GM23338 (cell line): ENCODE measurements at regions not wholly inside any gene's neighbourhood (a gene's known extent, or its start where the extent isn't known, plus 50 kb on each side); places are given as distances from the start of the nearest gene placed in this dataset.

Experiments used
- ATAC-seq: fragments of 200-7000 bp; cut with Tn5 transposase; 3 replicates; pipeline ENCODE4 v1.9.1; 2020
- DNase-seq: peaks from one replicate; pipeline ENCODE4 v3.0.0-alpha.2; 2015; ENCODE audit warnings: low spot score
- H2AFZ ChIP-seq: fragments of 200-600 bp; sonication (generic); 2 replicates; pipeline ENCODE4 v1.8.0; 2016; ENCODE audit warnings: antibody characterized with exemption, mild to moderate bottlenecking, moderate library complexity
- H3F3A ChIP-seq: fragments of 200-600 bp; sonication (generic); replicated peaks from 2 replicates; pipeline ENCODE4 v1.8.0; 2017; ENCODE audit warnings: antibody characterized with exemption, mixed run types, low read depth
- H3K27ac ChIP-seq: fragments of 200-600 bp; sonication (generic); 2 replicates; pipeline ENCODE4 v1.6.1; 2016; ENCODE audit warnings: low read depth
- H3K27me3 ChIP-seq: fragments of 200-600 bp; sonication (generic); 2 replicates; pipeline ENCODE4 v1.8.0; 2016; ENCODE audit warnings: mild to moderate bottlenecking, mixed run types, moderate library complexity; ENCODE audit not compliant: insufficient read depth
- H3K36me3 ChIP-seq: fragments of 200-600 bp; sonication (generic); 2 replicates; pipeline ENCODE4 v1.8.0; 2016; ENCODE audit warnings: mild to moderate bottlenecking; ENCODE audit not compliant: insufficient read depth
- H3K4me1 ChIP-seq: fragments of 200-600 bp; sonication (generic); 2 replicates; pipeline ENCODE4 v1.8.0; 2016; ENCODE audit warnings: mild to moderate bottlenecking, moderate library complexity; ENCODE audit not compliant: insufficient read depth
- H3K4me2 ChIP-seq: fragments of 200-600 bp; sonication (generic); 2 replicates; pipeline ENCODE4 v1.7.1; 2017; ENCODE audit warnings: mixed run types
- H3K4me3 ChIP-seq: fragments of 200-600 bp; sonication (generic); 2 replicates; pipeline ENCODE4 v1.6.1; 2016; ENCODE audit warnings: mixed run types
- H3K79me2 ChIP-seq: fragments of 200-600 bp; sonication (generic); replicated peaks from 2 replicates; pipeline ENCODE4 v1.8.0; 2017; ENCODE audit warnings: mild to moderate bottlenecking; ENCODE audit not compliant: insufficient read depth
- H3K9me2 ChIP-seq: fragments of 200-600 bp; sonication (generic); 2 replicates; pipeline ENCODE4 v1.8.0; 2017; ENCODE audit not compliant: insufficient read depth
- H4K20me1 ChIP-seq: fragments of 200-600 bp; sonication (generic); replicated peaks from 2 replicates; pipeline ENCODE4 v1.8.0; 2017; ENCODE audit warnings: mild to moderate bottlenecking; ENCODE audit not compliant: insufficient read depth
- H3K27ac Mint-ChIP-seq: 2 replicates; pipeline ENCODE4 v1.8.0; 2020; ENCODE audit warnings: inconsistent platforms, mild to moderate bottlenecking, moderate library complexity, mixed read lengths
- H3K27me3 Mint-ChIP-seq: 3 replicates; pipeline ENCODE4 v1.8.0; 2022; ENCODE audit warnings: low read depth, mild to moderate bottlenecking, moderate library complexity, mixed read lengths, inconsistent platforms; ENCODE audit not compliant: insufficient read depth, poor library complexity
- H3K36me3 Mint-ChIP-seq: 3 replicates; pipeline ENCODE4 v1.8.0; 2021; ENCODE audit warnings: low read depth, mild to moderate bottlenecking, inconsistent platforms, moderate library complexity, mixed read lengths
- H3K4me1 Mint-ChIP-seq: 3 replicates; pipeline ENCODE4 v1.8.0; 2020; ENCODE audit warnings: mild to moderate bottlenecking, inconsistent platforms, mixed read lengths
- H3K4me3 Mint-ChIP-seq: 3 replicates; pipeline ENCODE4 v1.8.0; 2021; ENCODE audit warnings: moderate library complexity, mild to moderate bottlenecking, inconsistent platforms, mixed read lengths
- H3K9me3 Mint-ChIP-seq: 3 replicates; pipeline ENCODE4 v1.8.0; 2020; ENCODE audit warnings: moderate library complexity, mild to moderate bottlenecking, inconsistent platforms, mixed read lengths
- CREB1 ChIP-seq: fragments of 250-450 bp; sonication (Bioruptor Pico); IDR thresholded peaks from 2 replicates; pipeline ENCODE4 v1.5.0; 2020; ENCODE audit warnings: low read depth, mild to moderate bottlenecking, moderate library complexity
- CTCF ChIP-seq, 2 experiments: fragments of 200-600 bp in 1 of 2; sonication (generic) in 1 of 2; conservative IDR thresholded peaks; 2 replicates each; pipeline versions ENCODE4 v1.5.1 to v1.6.1; 2016 to 2017; ENCODE audit warnings: antibody characterized with exemption in 2 of 2, low read depth in 2 of 2, mild to moderate bottlenecking in 2 of 2, moderate library complexity in 1 of 2
- ETS1 ChIP-seq: IDR thresholded peaks from 2 replicates; pipeline ENCODE4 v1.6.1; 2016; ENCODE audit warnings: antibody characterized with exemption
- EZH2 ChIP-seq: fragments of 200-600 bp; sonication (generic); IDR thresholded peaks from one replicate; pipeline ENCODE4 v1.8.0; 2017; ENCODE audit warnings: antibody characterized with exemption, mild to moderate bottlenecking, low read depth; ENCODE audit not compliant: unreplicated experiment
- EZH2phosphoT487 ChIP-seq: fragments of 200-600 bp; sonication (generic); IDR thresholded peaks from one replicate; pipeline ENCODE4 v1.8.1; 2018; ENCODE audit warnings: antibody characterized with exemption; ENCODE audit not compliant: unreplicated experiment
- JUNB ChIP-seq: IDR thresholded peaks from one replicate; pipeline ENCODE4 v1.6.1; 2016; ENCODE audit warnings: antibody characterized with exemption; ENCODE audit not compliant: unreplicated experiment
- NANOG ChIP-seq: IDR thresholded peaks from 2 replicates; pipeline ENCODE4 v1.6.1; 2016; ENCODE audit warnings: antibody characterized with exemption, borderline replicate concordance
- POLR2AphosphoS5 ChIP-seq: IDR thresholded peaks from 2 replicates; pipeline ENCODE4 v1.6.1; 2016; ENCODE audit warnings: antibody characterized with exemption, low read depth
- REST ChIP-seq: IDR thresholded peaks from one replicate; pipeline ENCODE4 v1.6.1; 2018; ENCODE audit warnings: antibody characterized with exemption; ENCODE audit not compliant: unreplicated experiment
- STAT1 ChIP-seq: IDR thresholded peaks from one replicate; pipeline ENCODE4 v1.6.1; 2016; ENCODE audit warnings: antibody characterized with exemption; ENCODE audit not compliant: unreplicated experiment
- ZNF114 ChIP-seq: fragments of 250-450 bp; sonication (Bioruptor Pico); IDR thresholded peaks from 2 replicates; pipeline ENCODE4 v1.5.0; 2020; ENCODE audit warnings: mild to moderate bottlenecking, moderate library complexity
- ZNF331 ChIP-seq: fragments of 250-450 bp; sonication (Bioruptor Pico); IDR thresholded peaks from 2 replicates; pipeline ENCODE4 v1.5.0; 2020; ENCODE audit warnings: low read depth, mild to moderate bottlenecking, moderate library complexity

GRCh38 chr2:139585101-139585500 is 804.9 kb upstream of the NXPH2 start:
- Histone ChIP-seq H2AFZ (no peak overlapping the region), H4K20me1 (no peaks in the 10 kb centered on the region), H3K4me1 (no peaks in the 10 kb centered on the region), H3F3A (no peaks in the 10 kb centered on the region), H3K36me3 (no peaks in the 10 kb centered on the region), H3K79me2 (no peaks in the 10 kb centered on the region), H3K4me3 (no peak overlapping the region), H3K27ac (no peak overlapping the region), H3K4me2 (no peak overlapping the region), H3K9me2 (no peaks in the 10 kb centered on the region), H3K27me3 (no peaks in the 10 kb centered on the region)
- no peak for ATAC-seq
- DNase-seq, result no peak
- Mint-ChIP-seq H3K27ac (no peak overlapping the region), H3K4me1 (peaks cover 15% of the 10 kb centered on the region), H3K36me3 (no peaks in the 10 kb centered on the region; the same call in 1 of the 3 replicates), H3K4me3 (no peak overlapping the region), H3K9me3 (peaks cover 6% of the 10 kb centered on the region; the same call in 1 of the 3 replicates), H3K27me3 (no peaks in the 10 kb centered on the region)
- TF ChIP-seq ZNF114 (CRISPR knock-in tag) (no peak), EZH2 (no peak), CREB1 (no peak), NANOG (no peak), JUNB (no peak), REST (no peak), EZH2phosphoT487 (no peak), ZNF331 (CRISPR knock-in tag) (no peak), ETS1 (no peak), POLR2AphosphoS5 (no peak), STAT1 (no peak), CTCF (conservative IDR thresholded peaks at IDR 0.05; ENCODE audit: low read depth in 2 of 2) (no peak)
